SK-N-SH (cell line): ENCODE measurements at regions not wholly inside any gene's neighbourhood (a gene's known extent, or its start where the extent isn't known, plus 50 kb on each side); places are given as distances from the start of the nearest gene placed in this dataset.

Experiments
- FOXM1 ChIP-seq: IDR thresholded peaks from 2 replicates; pipeline ENCODE4 v1.4.0; 2012; ENCODE audit warnings: low read depth, mild to moderate bottlenecking
- GATA2 ChIP-seq: sonication (generic); formaldehyde crosslinking; IDR thresholded peaks from 2 replicates; pipeline ENCODE4 v1.5.0; 2020; ENCODE audit warnings: mild to moderate bottlenecking, missing genetic modification reagents
- MEF2A ChIP-seq: IDR thresholded peaks from 2 replicates; pipeline ENCODE4 v1.4.0; 2012; ENCODE audit warnings: low read depth, borderline replicate concordance
- NRF1 ChIP-seq: IDR thresholded peaks from 2 replicates; pipeline ENCODE4 v1.6.1; 2012; ENCODE audit warnings: low read depth, mild to moderate bottlenecking, low read length
- POLR2AphosphoS5 ChIP-seq: IDR thresholded peaks from 2 replicates; pipeline ENCODE4 v1.6.1; 2012; ENCODE audit warnings: low read depth, low read length
- RCOR1 ChIP-seq: fragments of 150-350 bp; IDR thresholded peaks from 2 replicates; pipeline ENCODE4 v1.6.1; 2017; ENCODE audit warnings: antibody characterized with exemption, low read length
- RXRA ChIP-seq: IDR thresholded peaks from 2 replicates; pipeline ENCODE4 v1.4.0; 2012; ENCODE audit warnings: low read depth, mild to moderate bottlenecking, borderline replicate concordance
- SIN3A ChIP-seq: IDR thresholded peaks from 2 replicates; pipeline ENCODE4 v1.6.1; 2012; ENCODE audit warnings: low read depth, mild to moderate bottlenecking, low read length, moderate library complexity, borderline replicate concordance
- TAF1 ChIP-seq: IDR thresholded peaks from 2 replicates; pipeline ENCODE4 v1.6.1; 2012; ENCODE audit warnings: low read depth, mild to moderate bottlenecking, low read length, moderate library complexity, borderline replicate concordance
- YY1 ChIP-seq: IDR thresholded peaks from 2 replicates; pipeline ENCODE4 v1.4.0; 2012; ENCODE audit warnings: low read depth, mild to moderate bottlenecking
- TF ChIP-seq, protein P1 (sequence below): fragments of 200-600 bp; sonication (generic); IDR thresholded peaks from 2 replicates; pipeline ENCODE4 v1.6.1; 2017; ENCODE audit warnings: antibody characterized with exemption, mild to moderate bottlenecking, moderate library complexity
- TF ChIP-seq, protein P2 (sequence below): IDR thresholded peaks from 2 replicates; pipeline ENCODE4 v1.4.0; 2012; ENCODE audit warnings: low read depth, borderline replicate concordance
- TF ChIP-seq, protein P3 (sequence below): IDR thresholded peaks from 2 replicates; pipeline ENCODE4 v1.4.0; 2012; ENCODE audit warnings: low read depth
- TF ChIP-seq, protein P4 (sequence below): fragments of 150-350 bp; IDR thresholded peaks from 2 replicates; pipeline ENCODE4 v1.6.1; 2017; ENCODE audit warnings: antibody characterized with exemption, low read length, low read depth, borderline replicate concordance

DNA sequence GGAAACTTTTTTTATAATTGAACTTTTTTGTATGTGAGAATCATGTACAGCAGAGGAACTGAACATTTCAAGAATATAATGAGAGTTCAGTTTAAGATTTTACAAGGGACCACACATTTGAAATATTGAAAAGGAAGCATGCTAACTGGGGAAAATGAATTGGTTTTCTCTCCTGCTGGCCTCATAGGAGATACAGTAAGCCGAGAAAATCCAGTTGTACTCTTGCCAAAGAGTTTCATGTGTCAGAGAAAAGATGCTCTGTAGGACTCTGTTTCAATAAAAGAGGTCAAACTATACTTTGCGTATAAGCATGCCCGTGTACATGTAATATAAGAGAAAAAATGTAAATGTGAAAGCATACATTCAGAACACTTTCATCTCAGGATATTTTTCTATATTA, 393.5 kb upstream of the NRSN1 start:
- TF ChIP-seq NRF1 (no peak), YY1 (no peak), SIN3A (no peak), POLR2AphosphoS5 (no peak), FOXM1 (no peak), GATA2 (no peak), RCOR1 (no peak), RXRA (no peak), MEF2A (no peak), TAF1 (no peak)
- TF ChIP-seq, protein P1, sequence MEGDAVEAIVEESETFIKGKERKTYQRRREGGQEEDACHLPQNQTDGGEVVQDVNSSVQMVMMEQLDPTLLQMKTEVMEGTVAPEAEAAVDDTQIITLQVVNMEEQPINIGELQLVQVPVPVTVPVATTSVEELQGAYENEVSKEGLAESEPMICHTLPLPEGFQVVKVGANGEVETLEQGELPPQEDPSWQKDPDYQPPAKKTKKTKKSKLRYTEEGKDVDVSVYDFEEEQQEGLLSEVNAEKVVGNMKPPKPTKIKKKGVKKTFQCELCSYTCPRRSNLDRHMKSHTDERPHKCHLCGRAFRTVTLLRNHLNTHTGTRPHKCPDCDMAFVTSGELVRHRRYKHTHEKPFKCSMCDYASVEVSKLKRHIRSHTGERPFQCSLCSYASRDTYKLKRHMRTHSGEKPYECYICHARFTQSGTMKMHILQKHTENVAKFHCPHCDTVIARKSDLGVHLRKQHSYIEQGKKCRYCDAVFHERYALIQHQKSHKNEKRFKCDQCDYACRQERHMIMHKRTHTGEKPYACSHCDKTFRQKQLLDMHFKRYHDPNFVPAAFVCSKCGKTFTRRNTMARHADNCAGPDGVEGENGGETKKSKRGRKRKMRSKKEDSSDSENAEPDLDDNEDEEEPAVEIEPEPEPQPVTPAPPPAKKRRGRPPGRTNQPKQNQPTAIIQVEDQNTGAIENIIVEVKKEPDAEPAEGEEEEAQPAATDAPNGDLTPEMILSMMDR = no peak
- TF ChIP-seq, protein P2, sequence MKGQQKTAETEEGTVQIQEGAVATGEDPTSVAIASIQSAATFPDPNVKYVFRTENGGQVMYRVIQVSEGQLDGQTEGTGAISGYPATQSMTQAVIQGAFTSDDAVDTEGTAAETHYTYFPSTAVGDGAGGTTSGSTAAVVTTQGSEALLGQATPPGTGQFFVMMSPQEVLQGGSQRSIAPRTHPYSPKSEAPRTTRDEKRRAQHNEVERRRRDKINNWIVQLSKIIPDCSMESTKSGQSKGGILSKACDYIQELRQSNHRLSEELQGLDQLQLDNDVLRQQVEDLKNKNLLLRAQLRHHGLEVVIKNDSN = no peak
- TF ChIP-seq, protein P3, sequence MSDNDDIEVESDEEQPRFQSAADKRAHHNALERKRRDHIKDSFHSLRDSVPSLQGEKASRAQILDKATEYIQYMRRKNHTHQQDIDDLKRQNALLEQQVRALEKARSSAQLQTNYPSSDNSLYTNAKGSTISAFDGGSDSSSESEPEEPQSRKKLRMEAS = no peak
- TF ChIP-seq, protein P4, sequence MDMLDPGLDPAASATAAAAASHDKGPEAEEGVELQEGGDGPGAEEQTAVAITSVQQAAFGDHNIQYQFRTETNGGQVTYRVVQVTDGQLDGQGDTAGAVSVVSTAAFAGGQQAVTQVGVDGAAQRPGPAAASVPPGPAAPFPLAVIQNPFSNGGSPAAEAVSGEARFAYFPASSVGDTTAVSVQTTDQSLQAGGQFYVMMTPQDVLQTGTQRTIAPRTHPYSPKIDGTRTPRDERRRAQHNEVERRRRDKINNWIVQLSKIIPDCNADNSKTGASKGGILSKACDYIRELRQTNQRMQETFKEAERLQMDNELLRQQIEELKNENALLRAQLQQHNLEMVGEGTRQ = no peak
